C4-2B (cell line): ENCODE measurements at regions not wholly inside any gene's neighbourhood (a gene's known extent, or its start where the extent isn't known, plus 50 kb on each side); places are given as distances from the start of the nearest gene placed in this dataset.

Experiments
- ZFX ChIP-seq: fragments of 450-650 bp; IDR thresholded peaks from 2 replicates; pipeline ENCODE4 v1.6.1; 2017
- TF ChIP-seq, protein P1 (sequence below): fragments of 450-650 bp; conservative IDR thresholded peaks from 2 replicates; pipeline ENCODE4 v1.5.1; 2017; ENCODE audit warnings: mild to moderate bottlenecking

DNA sequence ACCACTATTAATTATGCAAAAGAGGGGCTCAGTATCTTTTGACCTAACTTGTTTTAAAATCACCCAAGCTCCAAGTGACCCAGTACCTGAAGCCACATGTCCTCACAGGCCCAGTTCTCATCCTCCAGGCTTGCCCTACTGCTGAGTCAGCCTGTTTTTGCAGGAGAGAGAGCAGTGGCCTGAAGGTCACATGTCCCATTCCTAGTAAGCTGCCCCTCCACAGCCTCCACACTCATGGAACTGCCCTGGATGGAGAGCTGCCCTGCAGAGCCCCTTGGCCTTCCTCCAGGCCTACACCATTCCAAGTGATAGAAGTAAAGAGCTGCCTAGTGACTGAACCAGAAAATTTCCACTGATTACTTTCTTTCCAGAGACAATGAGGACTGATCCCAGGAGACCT, 139.8 kb upstream of the ST6GALNAC5 start:
- TF ChIP-seq, protein P1, sequence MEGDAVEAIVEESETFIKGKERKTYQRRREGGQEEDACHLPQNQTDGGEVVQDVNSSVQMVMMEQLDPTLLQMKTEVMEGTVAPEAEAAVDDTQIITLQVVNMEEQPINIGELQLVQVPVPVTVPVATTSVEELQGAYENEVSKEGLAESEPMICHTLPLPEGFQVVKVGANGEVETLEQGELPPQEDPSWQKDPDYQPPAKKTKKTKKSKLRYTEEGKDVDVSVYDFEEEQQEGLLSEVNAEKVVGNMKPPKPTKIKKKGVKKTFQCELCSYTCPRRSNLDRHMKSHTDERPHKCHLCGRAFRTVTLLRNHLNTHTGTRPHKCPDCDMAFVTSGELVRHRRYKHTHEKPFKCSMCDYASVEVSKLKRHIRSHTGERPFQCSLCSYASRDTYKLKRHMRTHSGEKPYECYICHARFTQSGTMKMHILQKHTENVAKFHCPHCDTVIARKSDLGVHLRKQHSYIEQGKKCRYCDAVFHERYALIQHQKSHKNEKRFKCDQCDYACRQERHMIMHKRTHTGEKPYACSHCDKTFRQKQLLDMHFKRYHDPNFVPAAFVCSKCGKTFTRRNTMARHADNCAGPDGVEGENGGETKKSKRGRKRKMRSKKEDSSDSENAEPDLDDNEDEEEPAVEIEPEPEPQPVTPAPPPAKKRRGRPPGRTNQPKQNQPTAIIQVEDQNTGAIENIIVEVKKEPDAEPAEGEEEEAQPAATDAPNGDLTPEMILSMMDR, result no peak
- no peak for TF ChIP-seq ZFX
